ENCODE measurements at regions not wholly inside any gene's neighbourhood (a gene's known extent, or its start where the extent isn't known, plus 50 kb on each side); places are given as distances from the start of the nearest gene placed in this dataset.

- TF ChIP-seq PRDM10 (IDR thresholded peaks at IDR 0.05; ENCODE audit: partially characterized antibody): no peak
- TF ChIP-seq ZBTB5 (IDR thresholded peaks at IDR 0.05): no peak
- no peak for TF ChIP-seq VEZF1 (CRISPR knock-in tag; IDR thresholded peaks at IDR 0.05)
- no peak for TF ChIP-seq FOXJ2 (tag; IDR thresholded peaks at IDR 0.05)
- no peak for TF ChIP-seq KDM4B (IDR thresholded peaks at IDR 0.05; ENCODE audit: borderline replicate concordance in 2 of 2, low read depth in 1 of 2)
- no peak for TF ChIP-seq ZNF277 (CRISPR knock-in tag; IDR thresholded peaks at IDR 0.05; ENCODE audit: borderline replicate concordance)
- no peak for TF ChIP-seq ZNF584 (CRISPR knock-in tag; IDR thresholded peaks at IDR 0.05; ENCODE audit: low read depth)
- no peak for TF ChIP-seq FOXK1 (CRISPR knock-in tag; IDR thresholded peaks at IDR 0.05; ENCODE audit: borderline replicate concordance)
- no peak for TF ChIP-seq ZNF639 (CRISPR knock-in tag; conservative IDR thresholded peaks at IDR 0.05 in 1 of 2, IDR thresholded peaks at IDR 0.05 in 1 of 2)
Observed at GRCh38 chr11:26830757-26831156, 108.9 kb upstream of the SLC5A12 start (continued).

Data from K562 (cell line).